HG03280 (cell line): ENCODE measurements at regions not wholly inside any gene's neighbourhood (a gene's known extent, or its start where the extent isn't known, plus 50 kb on each side); places are given as distances from the start of the nearest gene placed in this dataset.
"Not testable (repeated sequence)": the region's sequence is repeated elsewhere in the genome, so short reads cannot be mapped to it uniquely, and the experiment has no call there.

Experiments
- ATAC-seq: cut with Tn5 transposase; IDR thresholded peaks from one replicate; pipeline ENCODE4 v1.9.1; 2021; ENCODE audit warnings: mild to moderate bottlenecking, moderate library complexity; ENCODE audit not compliant: unreplicated experiment

DNA sequence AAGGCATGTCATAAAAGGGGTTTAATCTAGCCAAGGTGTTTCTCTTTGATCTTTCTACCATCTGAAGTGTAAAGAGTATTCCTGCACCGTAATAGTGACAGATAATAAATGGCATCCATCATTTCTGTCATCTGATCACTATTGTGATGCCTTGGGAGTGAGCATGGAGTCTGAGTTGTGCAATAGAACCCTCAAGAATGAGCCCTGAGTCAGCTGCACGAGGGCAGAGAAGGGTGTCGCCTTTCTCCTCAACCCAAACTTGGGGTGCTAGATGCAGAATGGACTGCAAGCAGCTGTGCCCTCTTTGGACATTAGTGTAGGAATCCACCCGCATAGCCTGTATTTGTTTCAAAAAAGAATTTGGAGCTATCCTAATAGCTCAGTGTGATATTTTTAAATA lies 115.2 kb downstream of the ZNF37A start:
- no peak for ATAC-seq

DNA sequence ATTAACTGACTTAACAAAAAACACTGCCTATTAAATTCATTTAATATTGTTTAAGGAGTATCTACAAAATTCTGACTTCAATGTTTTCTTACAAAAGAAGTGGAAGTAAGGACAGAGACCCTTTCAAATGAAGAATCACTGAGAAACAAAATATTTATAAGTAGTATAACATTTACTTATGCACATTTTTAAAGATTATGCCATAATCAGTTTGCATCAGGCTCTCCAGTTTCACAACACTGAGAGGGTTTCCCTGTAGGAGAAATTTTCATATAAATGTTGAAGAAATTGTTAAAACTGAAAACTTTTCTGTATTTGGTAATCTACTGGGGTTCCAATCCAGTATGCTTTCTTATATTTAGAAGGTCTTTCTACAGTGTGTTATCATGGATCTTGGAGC lies 115.6 kb downstream of the ZNF37A start:
- not testable (repeated sequence) for ATAC-seq

DNA sequence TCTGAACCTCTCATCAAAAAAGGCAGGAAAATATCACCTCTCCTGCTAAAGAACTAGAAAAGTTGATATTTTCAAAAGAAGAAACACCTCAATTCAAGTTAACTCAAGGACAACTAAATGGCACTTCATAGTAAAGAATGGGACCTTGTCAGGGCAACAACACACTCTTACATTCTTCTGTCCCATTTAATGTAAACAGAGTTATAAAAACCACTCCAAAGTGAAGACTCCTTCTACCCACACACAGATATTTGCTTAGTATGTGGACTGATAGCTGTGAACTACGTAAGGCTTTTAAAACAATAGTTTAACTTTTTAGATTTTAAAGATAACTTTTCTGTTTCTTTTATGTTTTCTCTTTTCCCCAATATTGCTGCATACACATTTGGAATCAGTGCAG lies 118.3 kb downstream of the ZNF37A start:
- no peak for ATAC-seq

DNA sequence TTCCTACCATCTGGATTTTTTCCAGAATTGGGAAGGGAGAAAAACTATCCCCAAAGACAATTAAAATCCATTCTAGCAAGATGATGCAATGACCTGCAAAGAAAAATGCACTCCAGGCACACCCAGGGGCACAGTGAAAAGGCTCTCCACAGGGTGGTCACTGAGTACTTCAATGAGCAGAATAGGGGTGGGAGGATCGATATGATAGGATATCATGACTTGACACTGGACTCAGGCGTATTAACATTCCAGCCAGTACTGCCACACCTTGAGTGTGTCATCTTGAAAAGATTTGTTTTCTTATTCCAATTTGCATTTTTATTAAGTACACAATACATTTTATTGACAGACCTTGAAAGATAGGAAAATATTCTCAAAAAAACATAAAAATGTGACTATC lies 132.2 kb downstream of the ZNF37A start:
- no peak for ATAC-seq

DNA sequence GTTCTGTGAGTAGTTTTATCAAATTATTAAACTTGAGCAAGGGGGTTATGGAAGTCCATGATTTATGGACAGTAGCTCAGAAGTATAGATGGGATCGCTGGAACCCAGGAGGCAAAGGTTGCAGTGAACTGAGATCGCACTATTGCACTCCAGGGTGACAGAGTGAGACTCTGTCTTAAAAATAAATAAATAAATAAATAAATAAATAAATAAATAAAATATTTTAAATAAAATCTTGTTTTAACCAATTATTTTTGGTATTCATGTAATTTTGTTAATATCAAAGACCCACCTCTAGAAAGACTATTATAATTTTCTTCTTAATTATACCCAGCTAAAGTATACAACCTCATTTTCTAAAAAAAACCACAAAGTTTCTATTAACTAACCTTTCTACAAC lies 134.3 kb downstream of the ZNF37A start:
- no peak for ATAC-seq

DNA sequence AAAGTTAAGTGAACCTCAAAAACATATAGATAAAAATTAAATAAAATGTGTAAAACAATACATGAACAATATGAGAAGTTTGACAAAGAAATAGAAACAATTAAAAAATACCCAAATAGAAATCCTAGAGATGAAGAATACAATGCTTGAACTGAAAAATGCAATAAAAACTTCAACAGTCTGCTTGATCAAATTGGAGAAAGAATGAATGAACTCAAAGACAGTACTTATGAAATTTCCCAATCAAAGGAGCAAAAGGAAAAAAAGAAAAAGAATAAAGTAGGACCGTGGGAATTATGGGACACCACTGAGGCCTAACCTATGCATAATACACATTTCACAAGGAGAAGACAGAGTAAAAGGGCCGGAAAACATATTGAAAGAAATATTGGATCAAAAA lies 144.3 kb downstream of the ZNF37A start:
- not testable (repeated sequence) for ATAC-seq

DNA sequence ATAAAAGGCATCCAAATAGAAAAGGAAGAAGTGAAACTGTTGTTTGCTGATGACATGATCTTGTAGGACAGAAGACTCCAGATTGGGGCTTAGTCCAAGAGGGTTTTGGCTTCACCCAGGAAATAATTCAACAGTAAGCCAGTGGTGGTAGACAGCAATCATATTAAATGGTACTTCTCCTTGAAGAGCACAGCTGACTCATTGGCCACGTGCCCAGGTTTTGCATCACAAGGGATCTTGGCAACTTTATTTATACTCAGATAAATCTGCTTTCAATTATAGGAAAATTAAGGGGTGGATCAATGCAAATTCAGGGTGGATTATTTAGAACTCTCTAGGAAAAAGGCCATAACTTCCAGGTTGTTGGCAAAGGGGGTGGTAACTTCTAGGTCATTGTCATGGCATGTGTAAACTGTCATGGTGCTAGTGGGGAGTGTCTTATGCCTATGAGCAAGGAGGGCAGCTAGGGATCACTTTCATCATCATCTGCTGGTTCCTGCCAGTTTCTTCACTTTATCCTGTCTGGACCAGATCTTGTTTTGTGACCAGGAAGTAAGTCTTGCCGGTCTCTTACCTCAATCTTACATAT lies 148.0 kb downstream of the ZNF37A start:
- not testable (repeated sequence) for ATAC-seq

DNA sequence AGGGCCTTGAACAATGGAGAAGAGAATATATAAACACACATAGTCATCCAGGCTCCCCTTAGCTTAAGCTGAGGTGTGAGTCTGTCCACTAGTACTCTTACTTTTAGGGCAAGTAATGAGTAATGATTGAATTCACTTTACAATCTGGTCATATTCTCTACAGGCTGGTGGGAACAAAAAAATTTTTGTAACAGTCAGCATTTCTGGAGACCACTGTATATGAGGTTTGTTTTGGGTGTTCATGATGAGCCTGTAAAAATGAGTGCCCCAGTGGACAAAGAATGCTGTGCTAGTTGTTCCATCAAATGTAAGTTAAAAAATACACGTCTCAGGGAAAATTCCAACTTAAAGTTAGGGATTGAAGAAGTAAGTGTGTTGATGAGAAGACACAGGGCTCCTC lies 154.0 kb downstream of the ZNF37A start:
- not testable (repeated sequence) for ATAC-seq

DNA sequence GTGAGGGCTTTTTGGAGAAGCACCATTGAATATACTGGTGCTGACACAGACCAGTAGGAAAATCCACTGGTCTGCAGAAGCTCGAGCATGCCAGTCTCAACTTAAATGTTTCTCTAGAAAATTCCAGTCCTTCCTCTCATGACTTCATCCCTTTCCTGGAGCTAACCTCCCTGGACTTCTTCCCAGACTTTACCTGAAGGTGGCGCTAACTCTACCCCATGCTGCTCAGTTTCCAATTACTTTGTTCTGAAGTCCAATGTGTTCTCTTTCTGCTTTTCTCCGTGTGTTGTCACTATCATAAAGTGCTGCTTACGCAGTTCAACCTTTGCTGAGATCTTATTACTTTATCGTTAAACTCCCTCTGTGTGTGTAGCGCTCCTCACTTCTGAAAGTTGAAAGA lies 158.4 kb downstream of the ZNF37A start:
- not testable (repeated sequence) for ATAC-seq

DNA sequence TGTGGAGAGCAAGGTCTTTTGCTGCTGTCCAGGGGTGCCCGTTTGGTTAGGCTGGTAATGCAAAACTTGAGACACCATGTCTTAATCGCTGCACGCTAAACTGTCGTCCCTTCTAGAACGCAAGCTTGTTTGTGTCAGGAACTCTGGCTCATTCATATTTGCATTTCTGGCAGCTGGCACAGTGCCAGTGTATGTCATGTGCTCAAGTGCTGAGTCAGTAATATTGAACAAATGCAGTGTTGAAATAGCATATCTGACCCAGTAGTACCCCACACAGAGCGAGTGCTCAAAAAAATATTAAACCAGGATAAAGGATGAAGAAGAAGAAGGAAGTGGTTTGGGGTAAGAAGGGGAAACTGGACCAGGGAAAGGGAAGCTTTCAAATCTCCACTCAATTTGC lies 173.4 kb downstream of the ZNF37A start:
- ATAC-seq, result not testable (repeated sequence)

DNA sequence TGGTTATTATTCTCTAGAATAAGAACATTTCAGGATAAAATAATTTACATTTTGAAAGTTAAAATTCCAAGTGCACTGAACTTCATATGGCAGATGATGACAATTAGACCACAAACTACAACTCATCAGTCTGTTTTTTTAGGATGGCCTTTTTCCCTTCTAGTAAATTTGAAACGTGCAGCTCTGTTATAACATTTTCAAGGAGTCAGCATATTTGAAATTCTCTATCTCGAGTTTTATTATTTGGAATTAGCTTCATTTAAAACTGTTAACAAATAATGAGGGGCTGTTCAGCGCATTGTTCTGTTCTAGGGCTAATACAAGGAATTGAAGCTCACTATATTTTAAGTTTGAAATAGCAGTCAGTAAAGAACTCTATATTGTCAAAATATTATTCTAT lies 176.9 kb downstream of the ZNF37A start:
- not testable (repeated sequence) for ATAC-seq

DNA sequence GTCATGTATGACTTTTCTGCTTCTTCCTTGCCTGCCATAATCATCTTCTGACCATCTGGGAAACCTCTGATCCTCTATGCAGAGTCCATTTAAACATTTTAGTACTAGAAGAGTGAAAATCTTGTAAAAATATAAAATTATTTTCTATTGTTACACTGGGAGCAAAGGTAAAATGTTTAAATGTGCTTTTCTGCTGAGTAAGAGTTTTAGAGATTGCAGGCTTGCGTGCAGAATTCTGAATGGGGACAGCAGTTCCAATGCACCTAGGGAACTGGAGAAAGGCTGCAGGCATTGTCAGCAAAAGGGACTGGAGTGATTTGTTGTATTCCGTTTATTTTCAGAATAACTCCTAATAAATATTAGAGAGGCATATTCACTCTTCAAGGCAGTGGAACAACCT lies 180.7 kb downstream of the ZNF37A start:
- not testable (repeated sequence) for ATAC-seq

DNA sequence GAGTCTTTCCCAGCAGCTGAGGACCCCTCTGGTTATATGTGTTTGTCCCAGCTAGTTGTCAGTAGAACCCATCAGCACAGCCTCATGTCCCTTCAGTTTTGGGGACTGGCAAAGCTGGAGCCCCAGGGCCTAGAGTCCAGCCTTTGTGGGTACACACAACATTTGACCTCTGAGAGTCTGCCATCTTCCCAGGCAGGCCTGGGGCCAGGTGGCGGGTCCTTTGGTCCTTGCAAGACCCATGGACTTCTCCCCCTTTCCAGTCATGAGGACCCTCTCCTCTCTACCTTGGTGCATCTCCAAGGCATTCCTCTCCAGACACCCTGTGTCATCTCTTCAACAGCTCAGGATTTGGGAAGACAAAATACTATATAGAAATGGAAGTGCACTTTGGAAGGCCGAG lies 198.4 kb downstream of the ZNF37A start:
- ATAC-seq, result not testable (repeated sequence)

DNA sequence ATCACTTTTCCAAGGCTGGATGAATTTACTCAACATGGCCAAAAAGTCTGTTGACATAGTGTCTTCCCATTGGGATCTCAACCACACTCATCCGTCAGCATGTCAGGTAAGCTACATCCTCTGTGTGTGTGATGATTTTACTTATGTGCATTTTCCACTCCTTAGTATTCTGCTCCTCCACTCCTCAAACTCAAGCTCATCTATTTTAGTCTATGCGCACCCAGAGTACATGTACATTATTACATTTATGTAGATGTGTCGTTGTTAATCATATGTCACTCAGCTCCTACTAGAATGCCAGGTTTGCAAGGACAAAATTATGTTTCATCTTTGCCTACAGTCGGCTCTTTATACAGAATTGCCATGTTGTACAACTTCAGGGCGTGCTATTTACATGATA lies 216.0 kb downstream of the ZNF37A start:
- ATAC-seq, result not testable (repeated sequence)

DNA sequence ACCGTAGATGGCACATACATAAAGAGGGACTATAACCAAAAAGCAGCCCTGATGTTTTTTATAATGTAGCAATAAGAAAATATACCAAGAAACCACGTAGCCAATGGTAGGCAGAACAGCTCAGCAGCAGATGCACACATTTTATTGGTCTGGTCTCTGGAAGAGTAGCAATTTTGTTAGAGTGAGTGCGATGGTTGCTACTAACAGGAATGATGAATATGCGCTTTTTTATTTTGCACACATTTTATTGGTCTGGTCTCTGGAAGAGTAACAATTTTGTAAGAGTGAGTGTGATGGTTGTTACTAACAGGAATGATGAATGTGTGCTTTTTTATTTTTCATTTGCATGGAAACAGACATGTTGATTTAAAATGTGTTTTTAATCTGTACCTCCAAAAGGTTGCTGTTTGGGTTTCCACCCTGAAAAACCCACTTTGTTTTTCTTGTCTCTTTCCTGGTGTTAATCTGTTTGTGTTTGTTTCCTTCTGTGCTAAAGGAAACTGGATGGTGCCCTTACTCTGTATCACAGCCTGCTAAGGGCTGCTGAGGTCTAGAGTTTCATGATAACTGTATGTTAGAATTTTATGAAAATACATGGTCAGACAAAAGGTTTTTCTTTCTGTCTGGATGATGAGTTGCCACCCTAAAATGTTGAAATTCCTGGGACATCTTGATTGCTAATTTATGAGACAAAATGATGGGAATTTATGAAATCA lies 221.1 kb downstream of the ZNF37A start:
- not testable (repeated sequence) for ATAC-seq

DNA sequence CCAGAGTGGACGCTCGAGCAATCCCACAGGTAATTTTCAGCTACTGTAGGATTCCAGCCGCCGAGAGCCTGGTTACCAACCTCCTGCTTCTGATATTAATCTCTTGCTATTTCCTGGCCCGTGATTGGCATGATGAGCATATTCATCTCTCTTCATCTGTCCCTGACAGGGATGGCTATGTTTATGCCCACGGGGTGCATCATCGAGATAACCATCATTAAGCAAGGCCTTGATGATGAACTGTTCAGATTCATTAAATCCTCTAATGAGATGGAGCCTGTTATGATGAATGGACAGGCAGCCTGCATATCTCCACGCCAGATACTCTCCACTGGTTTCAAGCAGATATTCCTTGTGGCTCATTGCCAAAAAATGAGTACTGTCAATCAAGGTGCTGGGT lies 227.3 kb downstream of the ZNF37A start:
- not testable (repeated sequence) for ATAC-seq

DNA sequence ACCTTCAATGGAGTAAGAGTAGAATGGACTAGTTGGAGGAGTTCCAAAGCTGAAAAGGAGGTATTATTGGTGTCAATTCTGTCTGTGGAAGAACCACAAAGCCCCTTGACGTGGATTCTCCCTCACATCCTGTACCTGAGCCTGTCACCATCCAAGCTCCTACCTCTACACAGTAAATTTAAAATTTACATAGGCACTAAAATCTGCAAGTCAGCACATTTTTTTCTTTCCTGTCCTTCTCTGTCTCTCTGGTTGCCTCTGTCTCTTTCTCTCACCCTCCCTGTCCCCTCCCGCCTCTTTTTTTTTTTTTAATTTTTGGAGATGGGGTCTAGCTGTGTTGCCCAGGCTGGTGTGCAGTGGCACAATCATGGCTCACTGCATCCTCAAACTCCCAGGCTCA lies 236.2 kb downstream of the ZNF37A start:
- not testable (repeated sequence) for ATAC-seq

DNA sequence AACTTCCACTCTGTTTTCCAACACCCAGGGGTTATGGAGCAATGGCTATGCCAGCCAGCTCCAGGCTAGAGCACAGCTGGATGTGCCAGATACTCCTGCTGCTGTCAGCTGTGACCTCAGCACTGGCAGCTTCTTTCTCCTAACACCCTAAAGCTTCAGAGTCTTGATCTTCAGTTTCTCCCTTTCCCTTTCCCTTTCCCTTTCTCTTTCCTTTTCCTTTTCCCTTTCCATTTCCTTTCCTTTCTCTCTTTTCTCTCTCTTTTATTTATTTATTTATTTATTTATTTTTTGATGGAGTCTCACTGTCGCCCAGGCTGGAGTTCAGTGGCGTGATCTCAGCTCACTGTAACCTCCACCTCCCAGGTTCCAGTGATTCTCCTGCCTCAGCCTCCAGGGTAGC lies 237.0 kb downstream of the ZNF37A start:
- not testable (repeated sequence) for ATAC-seq

DNA sequence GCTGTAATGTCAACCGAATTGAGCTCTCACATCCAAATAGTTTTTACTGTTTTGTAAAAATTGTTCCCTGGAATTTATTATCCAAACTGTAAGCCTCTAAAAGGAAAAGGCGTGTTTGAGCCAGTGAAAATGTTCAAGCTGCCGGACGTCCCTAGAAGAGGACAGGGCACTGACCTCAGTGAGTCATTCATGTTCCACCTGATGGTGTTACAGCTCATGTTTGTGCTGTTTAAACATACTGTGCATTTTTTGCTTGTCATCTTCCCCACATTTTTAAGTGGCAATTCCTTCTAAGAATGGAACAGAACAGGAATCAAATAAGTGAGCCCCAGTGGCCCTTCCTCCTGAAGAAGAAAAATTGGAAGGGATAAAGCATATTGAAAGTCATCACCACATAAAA lies 239.6 kb downstream of the ZNF37A start:
- ATAC-seq, result not testable (repeated sequence)

DNA sequence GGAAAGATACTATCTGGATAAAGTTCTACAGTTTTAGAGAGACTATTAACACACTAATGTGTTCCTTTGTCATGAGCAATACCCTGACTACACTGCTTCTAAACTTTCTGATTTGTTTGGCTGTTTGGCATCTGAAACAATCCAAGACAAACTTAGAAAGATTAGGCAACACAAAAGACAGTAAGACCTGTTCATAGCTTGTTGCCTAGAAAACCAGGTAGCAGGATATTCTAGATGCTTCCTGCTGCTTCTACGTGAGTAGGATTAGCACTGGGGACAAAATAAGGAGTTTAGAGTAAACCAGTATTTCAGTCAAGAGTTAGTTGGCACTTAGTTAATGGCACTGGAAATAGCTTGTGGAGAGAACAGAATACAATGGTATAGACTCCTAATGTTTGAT lies 256.5 kb downstream of the ZNF37A start:
- not testable (repeated sequence) for ATAC-seq

DNA sequence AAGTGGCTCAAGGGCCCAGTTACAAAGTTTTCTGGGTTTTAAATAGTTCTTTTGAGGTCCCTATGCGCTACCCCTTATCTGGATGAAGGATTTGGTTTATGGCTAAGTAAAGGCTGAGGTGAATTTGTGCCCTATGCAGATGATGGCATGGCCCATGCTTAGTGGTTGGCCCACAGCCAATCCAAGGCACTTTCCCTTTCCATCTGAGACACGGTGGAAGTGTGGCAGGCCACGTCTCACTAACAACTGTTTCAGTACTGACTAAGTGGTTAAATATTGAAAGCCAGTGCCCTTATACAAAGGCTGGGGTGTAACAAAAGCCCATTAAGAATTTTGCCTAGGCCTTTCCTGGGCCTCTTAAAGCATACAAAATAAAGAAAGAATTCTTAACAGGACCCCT lies 260.3 kb downstream of the ZNF37A start:
- ATAC-seq, result not testable (repeated sequence)

DNA sequence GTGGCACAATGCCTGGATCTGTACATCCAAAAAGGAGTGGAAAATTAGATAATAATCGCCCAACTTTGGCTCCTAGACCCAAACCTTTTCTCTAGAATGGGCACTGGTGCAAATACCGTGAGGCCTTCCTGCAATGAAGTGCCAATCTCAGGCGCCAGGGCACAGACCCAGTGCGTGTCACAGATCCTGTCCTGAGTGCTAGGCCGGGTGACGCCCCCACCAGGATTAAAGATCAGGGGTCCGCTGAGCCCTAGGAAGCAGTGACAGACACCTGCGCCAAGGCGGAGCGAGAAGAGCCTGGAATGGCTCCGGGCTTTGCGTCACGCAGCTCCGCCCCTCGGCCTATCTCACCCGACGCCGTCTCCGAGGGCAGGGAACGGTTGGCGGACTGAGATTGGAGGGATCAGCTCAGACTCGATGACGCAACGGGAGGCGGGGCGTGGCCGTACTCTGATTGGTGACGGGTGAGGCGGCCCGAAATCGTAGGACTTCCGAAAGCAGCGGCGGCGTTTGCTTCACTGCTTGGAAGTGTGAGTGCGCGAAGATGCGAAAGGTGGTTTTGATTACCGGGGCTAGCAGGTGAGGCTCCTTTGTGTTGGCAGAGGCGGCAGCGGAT lies 261.9 kb downstream of the ZNF37A start:
- peak; percentile 100 for ATAC-seq
